GM12891 (cell line): ENCODE measurements at regions not wholly inside any gene's neighbourhood (a gene's known extent, or its start where the extent isn't known, plus 50 kb on each side); places are given as distances from the start of the nearest gene placed in this dataset.

ENCODE experiments used
- DNase-seq: peaks from one replicate; pipeline ENCODE4 v3.0.0; 2011; ENCODE audit warnings: low spot score; ENCODE audit not compliant: insufficient read length
- FAIRE-seq: peaks from 2 replicates; lab custom pipeline; 2011; peaks lifted over from hg19 to GRCh38; lab: Jason Lieb, UNC
- PAX5 ChIP-seq: IDR thresholded peaks from 2 replicates; pipeline ENCODE4 v1.6.1; 2011; ENCODE audit warnings: low read length, moderate library complexity, mild to moderate bottlenecking; ENCODE audit not compliant: insufficient read depth, severe bottlenecking
- POLR2A ChIP-seq: IDR thresholded peaks from 2 replicates; pipeline ENCODE4 v1.6.1; 2011; ENCODE audit warnings: low read depth, low read length, control low read depth
- POLR2AphosphoS5 ChIP-seq: IDR thresholded peaks from 2 replicates; pipeline ENCODE4 v1.6.1; 2011; ENCODE audit warnings: low read depth, low read length, control low read depth
- POU2F2 ChIP-seq: IDR thresholded peaks from 2 replicates; pipeline ENCODE4 v1.6.1; 2011; ENCODE audit warnings: low read depth, mild to moderate bottlenecking, control low read depth, low read length, moderate library complexity
- SPI1 ChIP-seq: IDR thresholded peaks from 2 replicates; pipeline ENCODE4 v1.6.1; 2011; ENCODE audit warnings: low read depth, low read length, control low read depth
- TAF1 ChIP-seq: IDR thresholded peaks from 2 replicates; pipeline ENCODE4 v1.6.1; 2011; ENCODE audit warnings: low read depth, low read length, control low read depth

DNA sequence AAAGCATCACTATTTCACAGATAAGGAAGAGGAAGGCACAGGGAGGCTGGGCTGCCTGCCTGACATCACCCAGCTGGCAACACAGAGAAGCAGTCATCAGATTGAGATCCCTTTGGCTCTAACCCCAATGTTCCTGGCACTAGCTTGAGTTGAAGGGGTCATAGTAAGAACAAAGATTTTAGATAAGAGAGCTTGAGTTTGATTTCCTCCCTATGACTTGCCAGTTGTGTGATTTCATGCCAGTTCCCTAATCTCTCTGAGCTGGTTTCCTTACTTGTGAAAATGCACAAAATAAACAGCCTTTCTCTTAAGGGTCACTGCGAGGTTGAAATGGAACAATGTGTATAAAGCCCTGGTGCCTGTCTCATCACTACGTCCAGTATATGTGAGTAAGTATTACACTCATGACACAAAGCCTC is 475.4 kb upstream of the HS3ST1 start:
- DNase-seq = no peak
- no peak for FAIRE-seq
- no peak for TF ChIP-seq SPI1
- TF ChIP-seq PAX5 = no peak
- TF ChIP-seq POLR2AphosphoS5 = no peak
- TF ChIP-seq POLR2A = no peak
- TF ChIP-seq POU2F2 = no peak
- TF ChIP-seq TAF1 = no peak

DNA sequence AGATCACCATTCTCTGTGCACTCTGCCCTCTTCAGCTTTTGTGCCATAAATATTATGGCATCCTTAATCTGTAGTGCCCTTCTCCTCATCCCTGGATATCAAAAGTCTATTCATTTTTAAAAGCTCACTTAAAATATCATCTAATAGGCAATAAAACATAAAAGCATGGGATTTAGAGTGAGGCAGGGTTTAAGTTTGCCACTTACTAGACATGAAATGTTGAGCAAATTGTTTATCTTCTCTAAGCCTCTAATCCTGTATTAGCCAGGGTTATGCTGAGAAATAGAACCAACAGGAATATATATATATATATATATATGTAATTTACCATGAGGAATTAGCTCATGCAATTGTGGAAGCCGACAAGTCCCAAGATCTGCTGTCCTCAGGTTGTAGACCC is 472.4 kb upstream of the HS3ST1 start:
- DNase-seq = no peak
- FAIRE-seq = no peak
- TF ChIP-seq PAX5 = no peak
- no peak for TF ChIP-seq POU2F2
- TF ChIP-seq TAF1 = no peak
- TF ChIP-seq SPI1 = no peak
- TF ChIP-seq POLR2AphosphoS5 = no peak
- no peak for TF ChIP-seq POLR2A

DNA sequence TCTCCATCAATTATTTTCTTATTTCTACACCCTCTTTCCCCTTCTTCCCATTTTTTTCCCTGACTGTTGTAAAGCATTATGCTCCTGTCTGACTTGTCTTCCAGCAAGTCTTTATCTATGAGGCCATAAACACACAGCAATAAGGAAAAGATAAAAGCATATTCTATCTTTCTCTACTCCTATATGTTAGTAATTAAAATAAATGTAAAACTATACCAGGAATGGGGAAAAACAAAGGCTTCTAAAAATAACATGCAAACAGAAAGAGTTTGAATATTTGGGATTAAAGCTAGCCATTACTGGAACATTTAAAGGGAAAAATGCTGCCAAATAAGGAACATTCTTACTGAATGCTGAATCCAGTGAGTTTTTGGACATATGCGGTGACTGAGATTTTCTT is 471.7 kb upstream of the HS3ST1 start:
- TF ChIP-seq POLR2A (no peak), POU2F2 (no peak)
- FAIRE-seq (no peak), DNase-seq (no peak)

DNA sequence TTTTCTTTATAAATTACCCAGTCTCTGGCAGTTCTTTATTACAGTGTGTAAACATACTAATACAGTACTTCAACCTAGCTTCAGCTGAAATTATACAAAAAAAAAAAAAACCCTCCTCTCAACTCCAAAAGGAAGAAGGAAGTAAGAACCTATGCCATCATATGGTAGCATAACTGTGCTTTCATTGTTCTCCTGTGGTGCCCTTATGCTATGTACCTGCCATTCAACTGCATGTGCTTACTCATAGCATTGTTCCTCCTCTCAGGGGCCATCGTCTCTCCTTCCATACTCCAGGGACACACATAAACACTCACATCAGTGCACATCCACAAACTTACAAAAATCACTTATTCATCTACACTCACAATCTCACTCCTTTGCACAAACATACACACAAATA is 470.1 kb upstream of the HS3ST1 start:
- no peak for TF ChIP-seq POU2F2
- DNase-seq = no peak
- FAIRE-seq = no peak

DNA sequence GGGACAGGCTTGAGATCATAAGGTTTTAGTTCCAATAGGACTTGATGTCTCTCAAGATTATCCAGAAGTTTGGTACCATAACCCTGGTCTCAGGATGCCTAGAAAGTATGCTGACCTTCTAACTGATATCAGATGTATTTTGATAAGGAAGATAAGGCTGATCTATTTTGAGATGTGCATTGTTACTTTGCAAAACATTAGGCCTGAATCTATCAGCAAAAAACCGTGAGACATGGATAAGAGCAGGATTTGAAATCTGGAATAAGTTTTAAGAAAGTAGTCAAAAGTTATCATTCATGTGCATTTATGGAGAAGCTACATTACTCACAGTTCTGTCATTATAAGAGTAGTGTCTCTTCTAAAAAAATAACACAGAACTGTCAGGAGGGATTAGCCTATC is 467.1 kb upstream of the HS3ST1 start:
- TF ChIP-seq SPI1 = no peak
- TF ChIP-seq PAX5 = no peak
- no peak for TF ChIP-seq POLR2AphosphoS5
- TF ChIP-seq TAF1 = no peak
- no peak for TF ChIP-seq POU2F2
- no peak for TF ChIP-seq POLR2A
- DNase-seq = no peak
- no peak for FAIRE-seq

DNA sequence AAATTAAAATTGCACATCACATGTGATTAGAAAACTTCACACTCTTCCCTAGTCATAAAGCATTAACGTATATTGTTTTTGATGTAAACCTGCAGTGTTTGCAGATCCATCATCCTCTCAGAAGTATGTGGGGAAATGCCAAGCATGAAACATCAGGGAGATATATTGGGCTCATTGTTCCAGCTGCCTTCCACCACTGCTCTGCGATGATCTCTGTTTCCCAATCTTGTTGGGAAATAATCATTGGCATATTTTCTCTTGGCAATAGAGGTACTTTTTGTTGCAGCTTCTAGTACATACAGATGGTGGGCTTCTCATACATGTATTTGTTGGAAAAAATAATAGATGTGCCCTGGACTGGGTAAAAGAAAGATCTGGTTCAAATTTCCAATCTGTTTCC is 466.3 kb upstream of the HS3ST1 start:
- FAIRE-seq = no peak
- TF ChIP-seq POLR2A (no peak), PAX5 (no peak), POLR2AphosphoS5 (no peak), POU2F2 (no peak), TAF1 (no peak), SPI1 (no peak)
- DNase-seq = no peak

DNA sequence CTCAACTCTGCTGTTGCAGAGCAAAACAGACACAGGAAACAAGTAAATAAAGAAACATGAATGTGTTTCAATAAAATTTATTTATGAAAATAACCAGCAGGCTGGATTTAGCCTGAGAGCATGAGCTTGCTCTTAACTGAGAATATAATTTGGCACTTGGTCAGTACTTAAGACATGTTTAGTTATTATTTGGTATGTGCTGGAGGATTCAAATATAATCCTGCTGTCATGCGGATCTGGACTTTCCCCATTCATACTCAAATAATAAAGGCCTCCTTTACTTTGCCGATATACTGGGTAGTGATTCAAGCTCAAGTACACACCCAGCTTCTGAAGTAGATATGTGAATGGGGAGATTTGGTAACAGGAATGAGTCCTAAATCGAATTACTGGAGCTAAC is 465.5 kb upstream of the HS3ST1 start:
- no peak for DNase-seq
- TF ChIP-seq PAX5 = no peak
- no peak for TF ChIP-seq POLR2A
- TF ChIP-seq POU2F2 = no peak
- TF ChIP-seq SPI1 = no peak
- TF ChIP-seq TAF1 = no peak
- no peak for TF ChIP-seq POLR2AphosphoS5
- FAIRE-seq = no peak

DNA sequence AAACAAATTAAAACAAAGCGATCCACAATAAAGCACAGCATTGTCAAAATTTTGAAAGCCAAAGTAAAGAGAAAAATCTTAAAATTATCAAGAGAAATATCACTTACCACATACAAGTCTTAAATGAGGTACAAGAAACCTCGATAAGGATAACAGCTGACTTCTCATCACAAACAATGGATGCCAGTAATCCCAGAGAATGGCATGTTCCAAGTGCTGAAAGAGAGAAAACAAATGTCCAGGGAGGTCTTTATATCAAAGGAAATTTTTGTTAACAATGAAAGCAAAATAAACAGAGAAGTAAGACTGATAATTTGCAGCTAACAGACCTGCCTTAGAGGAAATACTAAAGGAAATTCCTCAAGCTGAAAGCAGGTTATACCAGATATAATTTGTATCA is 460.4 kb upstream of the HS3ST1 start:
- no peak for TF ChIP-seq SPI1
- TF ChIP-seq POU2F2 = no peak
- TF ChIP-seq PAX5 = no peak
- TF ChIP-seq POLR2AphosphoS5 = no peak
- no peak for TF ChIP-seq POLR2A
- TF ChIP-seq TAF1 = no peak
- FAIRE-seq (no peak), DNase-seq (no peak)

DNA sequence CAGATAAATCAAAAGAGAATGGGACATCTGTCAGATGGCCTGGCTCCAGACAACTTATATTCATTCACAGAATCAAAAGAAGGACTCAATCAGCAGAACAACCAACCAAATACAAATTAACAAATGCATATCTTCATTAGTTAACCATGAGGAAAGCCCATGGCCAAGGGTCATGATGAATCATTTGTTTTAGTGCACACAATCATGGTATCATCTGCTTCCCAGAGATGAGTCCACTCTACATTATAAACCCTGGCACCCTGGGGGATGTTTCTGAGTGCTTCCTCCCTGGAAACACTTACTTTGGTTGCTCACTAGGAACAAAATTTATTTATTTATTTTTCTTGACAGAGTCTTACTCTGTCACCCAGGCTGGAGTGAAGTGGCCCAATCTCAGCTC is 453.3 kb upstream of the HS3ST1 start:
- FAIRE-seq (no peak), DNase-seq (no peak)
- no peak for TF ChIP-seq SPI1
- TF ChIP-seq POU2F2 = no peak
- TF ChIP-seq POLR2AphosphoS5 = no peak
- TF ChIP-seq PAX5 = no peak
- no peak for TF ChIP-seq POLR2A
- no peak for TF ChIP-seq TAF1

DNA sequence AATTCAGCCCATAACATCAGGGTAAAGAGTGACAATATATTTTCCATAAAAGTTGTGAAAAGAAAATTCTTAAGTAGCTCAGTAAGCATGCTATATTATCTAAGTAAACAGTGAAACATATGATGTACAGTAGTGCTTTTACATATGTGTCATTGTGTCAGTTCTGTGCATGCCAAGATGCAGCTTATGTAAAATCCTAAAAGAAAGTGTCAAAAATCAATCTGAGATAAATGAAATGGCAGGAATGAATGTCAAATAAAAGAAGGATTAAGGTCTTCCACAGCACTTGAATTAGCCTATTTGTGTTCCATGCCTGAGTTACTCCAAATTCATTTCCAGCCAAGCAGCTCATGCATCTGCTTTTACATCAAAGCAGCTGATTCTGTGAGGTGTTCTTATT is 452.7 kb upstream of the HS3ST1 start:
- TF ChIP-seq SPI1 (no peak), POU2F2 (no peak), TAF1 (no peak), POLR2AphosphoS5 (no peak)
- no peak for DNase-seq
- FAIRE-seq = no peak
